Endodermal cell (in vitro differentiated cells): ENCODE measurements at regions not wholly inside any gene's neighbourhood (a gene's known extent, or its start where the extent isn't known, plus 50 kb on each side); places are given as distances from the start of the nearest gene placed in this dataset.
"Not testable (repeated sequence)": the region's sequence is repeated elsewhere in the genome, so short reads cannot be mapped to it uniquely, and the experiment has no call there.

Experiments
- DNase-seq: peaks from one replicate; pipeline ENCODE4 v3.0.0-alpha.2; 2017
- H3K27ac ChIP-seq: 2 replicates; pipeline ENCODE4 v1.5.1; 2013; ENCODE audit warnings: mild to moderate bottlenecking, low read depth, low read length, moderate library complexity
- H3K27me3 ChIP-seq: 2 replicates; pipeline ENCODE4 v1.6.1; 2013; ENCODE audit warnings: mild to moderate bottlenecking, low read length, moderate library complexity; ENCODE audit not compliant: insufficient read depth, control insufficient read depth, poor library complexity, severe bottlenecking
- H3K36me3 ChIP-seq: 2 replicates; pipeline ENCODE4 v1.7.0; 2013; ENCODE audit warnings: mild to moderate bottlenecking, low read length, moderate library complexity; ENCODE audit not compliant: control insufficient read depth, insufficient read depth
- H3K4me1 ChIP-seq: one replicate; pipeline ENCODE4 v1.7.0; 2013; ENCODE audit warnings: low read length; ENCODE audit not compliant: control insufficient read depth, insufficient read depth
- H3K4me3 ChIP-seq: 2 replicates; pipeline ENCODE4 v1.5.1; 2013; ENCODE audit warnings: mild to moderate bottlenecking, low read length, moderate library complexity
- H3K9ac ChIP-seq: 2 replicates; pipeline ENCODE4 v1.6.1; 2013; ENCODE audit warnings: mild to moderate bottlenecking, low read length, moderate library complexity; ENCODE audit not compliant: poor library complexity, severe bottlenecking; ENCODE audit errors: extremely low read depth
- H3K9me3 ChIP-seq: 2 replicates; pipeline ENCODE4 v1.6.1; 2013; ENCODE audit warnings: mild to moderate bottlenecking, low read length, moderate library complexity; ENCODE audit not compliant: control insufficient read depth
- H3K27ac Mint-ChIP-seq: 2 replicates; pipeline ENCODE4 v1.8.0; 2020; ENCODE audit warnings: mixed read lengths
- H3K27me3 Mint-ChIP-seq: 2 replicates; pipeline ENCODE4 v1.8.0; 2021; ENCODE audit warnings: mild to moderate bottlenecking, mixed read lengths; ENCODE audit not compliant: insufficient read depth
- H3K36me3 Mint-ChIP-seq: 2 replicates; pipeline ENCODE4 v1.8.0; 2020; ENCODE audit warnings: low read depth, mixed read lengths
- H3K4me1 Mint-ChIP-seq: 2 replicates; pipeline ENCODE4 v1.8.0; 2020; ENCODE audit warnings: mixed read lengths
- H3K4me3 Mint-ChIP-seq: 2 replicates; pipeline ENCODE4 v1.8.0; 2020; ENCODE audit warnings: mild to moderate bottlenecking, moderate library complexity, mixed read lengths
- H3K9me3 Mint-ChIP-seq: 2 replicates; pipeline ENCODE4 v1.8.0; 2020; ENCODE audit warnings: mild to moderate bottlenecking, mixed read lengths
- WGBS, 2 experiments: methylation state at CpG; one replicate each; pipeline versions ENCODE4 v1.1.5 to v1.1.7; 2013; ENCODE audit warnings: missing lambda C conversion rate in 2 of 2, mixed read lengths in 1 of 2; ENCODE audit not compliant: insufficient coverage in 1 of 2, insufficient read length in 1 of 2; 5-methylcytosine and 5-hydroxymethylcytosine counted together
- TF ChIP-seq, protein P1 (sequence below): fragments of 200-600 bp; sonication (generic); conservative IDR thresholded peaks from 2 replicates; pipeline ENCODE4 v1.5.0; 2021; ENCODE audit warnings: antibody characterized with exemption, mild to moderate bottlenecking

DNA sequence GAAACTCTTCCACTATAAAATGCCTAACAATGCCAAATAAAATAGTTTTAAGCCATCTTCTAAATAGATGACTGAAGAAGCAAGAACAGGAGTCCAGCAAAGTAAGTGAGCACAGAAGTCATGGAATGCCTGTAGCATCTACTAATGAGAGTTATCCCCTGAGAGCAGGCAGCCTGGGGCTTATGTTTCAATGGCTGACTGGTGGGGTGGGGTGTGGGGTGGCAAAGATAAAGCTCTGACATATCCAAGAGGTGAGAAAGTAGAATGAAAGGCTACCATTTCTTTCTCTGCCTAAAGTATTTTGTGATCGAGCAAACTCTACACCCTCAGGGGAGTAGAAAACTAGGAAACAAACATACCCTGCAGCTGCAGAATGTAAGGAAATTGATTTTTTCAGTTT lies 348.8 kb downstream of the TFAP2B start:
- Mint-ChIP-seq H3K27me3 (peaks cover 57% of the 10 kb centered on the region), H3K9me3 (peaks cover 3% of the 10 kb centered on the region), H3K4me1 (peaks cover 2% of the 10 kb centered on the region), H3K36me3 (no peaks in the 10 kb centered on the region), H3K27ac (no peak overlapping the region), H3K4me3 (no peak overlapping the region)
- no peaks in the 10 kb centered on the region for H3K27me3 ChIP-seq
- H3K36me3 ChIP-seq: no peaks in the 10 kb centered on the region
- no peaks in the 10 kb centered on the region for H3K4me1 ChIP-seq
- H3K4me3 ChIP-seq: no peak overlapping the region
- TF ChIP-seq, protein P1, sequence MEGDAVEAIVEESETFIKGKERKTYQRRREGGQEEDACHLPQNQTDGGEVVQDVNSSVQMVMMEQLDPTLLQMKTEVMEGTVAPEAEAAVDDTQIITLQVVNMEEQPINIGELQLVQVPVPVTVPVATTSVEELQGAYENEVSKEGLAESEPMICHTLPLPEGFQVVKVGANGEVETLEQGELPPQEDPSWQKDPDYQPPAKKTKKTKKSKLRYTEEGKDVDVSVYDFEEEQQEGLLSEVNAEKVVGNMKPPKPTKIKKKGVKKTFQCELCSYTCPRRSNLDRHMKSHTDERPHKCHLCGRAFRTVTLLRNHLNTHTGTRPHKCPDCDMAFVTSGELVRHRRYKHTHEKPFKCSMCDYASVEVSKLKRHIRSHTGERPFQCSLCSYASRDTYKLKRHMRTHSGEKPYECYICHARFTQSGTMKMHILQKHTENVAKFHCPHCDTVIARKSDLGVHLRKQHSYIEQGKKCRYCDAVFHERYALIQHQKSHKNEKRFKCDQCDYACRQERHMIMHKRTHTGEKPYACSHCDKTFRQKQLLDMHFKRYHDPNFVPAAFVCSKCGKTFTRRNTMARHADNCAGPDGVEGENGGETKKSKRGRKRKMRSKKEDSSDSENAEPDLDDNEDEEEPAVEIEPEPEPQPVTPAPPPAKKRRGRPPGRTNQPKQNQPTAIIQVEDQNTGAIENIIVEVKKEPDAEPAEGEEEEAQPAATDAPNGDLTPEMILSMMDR: no peak
- peaks cover 9% of the 10 kb centered on the region for H3K9me3 ChIP-seq
- no peak overlapping the region for H3K9ac ChIP-seq
- WGBS, 2 experiments: 83% methylated on average over 1 of the region's 1 CpG; no CpG with 5 or more reads in 1 of the 2 experiments
- no peak overlapping the region for H3K27ac ChIP-seq
- DNase-seq: peak; percentile 45

DNA sequence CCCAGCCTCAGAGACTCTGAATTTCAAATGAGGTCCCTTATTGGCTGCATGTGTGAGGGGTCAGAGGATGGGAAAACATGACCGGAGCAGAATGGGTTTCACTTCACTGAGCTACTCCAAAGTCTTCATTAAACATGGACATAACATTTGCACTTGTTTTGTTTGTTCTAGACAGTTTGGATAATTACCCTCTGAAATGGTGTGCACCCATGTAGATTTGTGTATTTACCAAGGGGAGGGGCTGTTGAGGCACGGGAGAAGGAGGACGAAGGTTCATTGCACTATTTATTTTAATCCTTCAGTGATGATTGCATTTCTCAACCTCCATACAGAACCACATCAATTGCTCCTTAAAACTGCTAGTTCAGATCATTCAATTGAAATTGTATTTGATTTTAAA lies 364.2 kb downstream of the TFAP2B start:
- no peaks in the 10 kb centered on the region for H3K36me3 Mint-ChIP-seq

GRCh38 chr6:51184046-51184445 lies 365.4 kb downstream of the TFAP2B start:
- peaks cover 23% of the 10 kb centered on the region for H3K27me3 Mint-ChIP-seq
- Histone ChIP-seq H3K27me3 (no peaks in the 10 kb centered on the region), H3K4me1 (no peaks in the 10 kb centered on the region), H3K9ac (no peak overlapping the region), H3K4me3 (no peak overlapping the region), H3K27ac (no peak overlapping the region), H3K9me3 (peaks cover 5% of the 10 kb centered on the region), H3K36me3 (no peaks in the 10 kb centered on the region)
- H3K4me3 Mint-ChIP-seq: no peak overlapping the region
- no peaks in the 10 kb centered on the region for H3K36me3 Mint-ChIP-seq
- 95 to 100% methylated on average over 1 of the region's 1 CpG for WGBS, 2 experiments
- TF ChIP-seq, protein P1: no peak
- DNase-seq: no peak
- no peak overlapping the region for H3K27ac Mint-ChIP-seq
- peaks cover 12% of the 10 kb centered on the region for H3K9me3 Mint-ChIP-seq
- H3K4me1 Mint-ChIP-seq: peaks cover 11% of the 10 kb centered on the region

More for the DNA sequence above, 364.2 kb downstream of the TFAP2B start:
- Mint-ChIP-seq H3K27ac (no peak overlapping the region), H3K4me3 (no peak overlapping the region), H3K4me1 (peaks cover 11% of the 10 kb centered on the region), H3K9me3 (peaks cover 5% of the 10 kb centered on the region), H3K27me3 (peaks cover 32% of the 10 kb centered on the region)
- H3K4me1 ChIP-seq: no peaks in the 10 kb centered on the region
- DNase-seq: no peak
- H3K36me3 ChIP-seq: no peaks in the 10 kb centered on the region
- H3K27ac ChIP-seq: no peak overlapping the region
- TF ChIP-seq, protein P1: no peak
- peaks cover 5% of the 10 kb centered on the region for H3K9me3 ChIP-seq
- H3K9ac ChIP-seq: no peak overlapping the region
- 92% methylated on average over 3 of the region's 3 CpGs; no CpG with 5 or more reads in 1 of the 2 experiments for WGBS, 2 experiments
- no peaks in the 10 kb centered on the region for H3K27me3 ChIP-seq
- no peak overlapping the region for H3K4me3 ChIP-seq

DNA sequence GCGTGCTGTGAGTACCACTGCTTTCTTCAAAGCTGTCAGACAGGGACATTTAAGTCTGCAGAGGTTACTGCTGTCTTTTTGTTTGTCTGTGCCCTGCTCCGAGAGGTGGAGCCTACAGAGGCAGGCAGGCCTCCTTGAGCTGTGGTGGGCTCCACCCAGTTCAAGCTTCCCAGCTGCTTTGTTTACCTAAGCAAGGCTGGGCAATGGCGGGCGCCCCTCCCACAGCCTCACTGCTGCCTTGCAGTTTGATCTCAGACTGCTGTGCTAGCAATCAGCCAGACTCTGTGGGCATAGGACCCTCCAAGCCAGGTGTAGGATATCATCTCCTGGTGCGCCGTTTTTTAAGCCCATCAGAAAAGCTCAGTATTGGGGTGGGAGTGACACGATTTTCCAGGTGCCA lies 374.5 kb downstream of the TFAP2B start:
- not testable (repeated sequence) for DNase-seq, H3K36me3 Mint-ChIP-seq

More for the DNA sequence above, 374.5 kb downstream of the TFAP2B start:
- H3K27me3 Mint-ChIP-seq, H3K27ac ChIP-seq, H3K27me3 ChIP-seq, H3K4me1 Mint-ChIP-seq, H3K27ac Mint-ChIP-seq, H3K4me1 ChIP-seq, H3K4me3 Mint-ChIP-seq, H3K9me3 ChIP-seq, H3K4me3 ChIP-seq, H3K9ac ChIP-seq, H3K36me3 ChIP-seq: not testable (repeated sequence)
- H3K9me3 Mint-ChIP-seq: peaks cover 27% of the 10 kb centered on the region
- WGBS, 2 experiments: 90 to 91% methylated on average over 4 to 7 of the region's 7 CpGs
